HuH-7.5 (cell line): ENCODE measurements at regions not wholly inside any gene's neighbourhood (a gene's known extent, or its start where the extent isn't known, plus 50 kb on each side); places are given as distances from the start of the nearest gene placed in this dataset.

Experiments used
- DNase-seq: peaks from one replicate; pipeline ENCODE4 v3.0.0; 2011; ENCODE audit warnings: low spot score

DNA sequence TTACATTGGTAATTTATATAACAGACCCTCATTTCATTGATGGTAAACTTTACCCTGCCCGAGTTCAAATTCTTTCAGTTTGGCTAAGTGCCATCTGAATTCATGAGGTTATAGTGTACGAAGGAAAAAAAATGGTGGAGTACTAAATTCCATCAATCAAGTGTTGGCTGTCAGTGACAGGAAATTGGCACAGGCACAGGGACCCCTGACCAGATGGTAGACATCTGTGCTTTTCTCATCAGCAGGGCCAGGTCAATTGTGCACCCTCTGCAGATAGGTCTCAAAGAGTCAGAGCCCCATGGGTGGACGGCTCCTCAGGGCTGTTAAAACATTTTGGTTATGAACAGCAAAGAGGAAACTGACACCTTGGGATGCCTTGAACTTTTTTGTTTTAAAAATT is 439.2 kb downstream of the SETBP1 start:
- DNase-seq = no peak

DNA sequence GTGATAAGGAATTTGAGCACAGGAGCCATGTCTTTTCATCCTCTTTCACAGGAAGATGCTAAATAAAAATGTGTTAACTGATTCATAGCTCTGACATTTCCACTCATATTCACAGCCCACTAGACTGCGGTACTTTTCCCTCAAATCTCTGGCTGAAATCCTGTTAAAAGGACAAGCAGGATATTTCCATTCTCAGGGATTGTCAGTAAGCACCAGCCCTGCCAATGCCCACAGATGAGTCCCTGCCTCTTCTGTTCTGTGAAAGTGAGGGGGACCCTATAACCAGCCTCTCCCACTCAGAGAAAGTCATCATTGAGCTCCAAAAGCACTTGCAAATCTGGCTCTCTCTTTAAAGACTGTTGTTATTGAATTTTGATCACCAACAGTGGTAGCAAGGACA is 440.5 kb downstream of the SETBP1 start:
- DNase-seq = no peak

DNA sequence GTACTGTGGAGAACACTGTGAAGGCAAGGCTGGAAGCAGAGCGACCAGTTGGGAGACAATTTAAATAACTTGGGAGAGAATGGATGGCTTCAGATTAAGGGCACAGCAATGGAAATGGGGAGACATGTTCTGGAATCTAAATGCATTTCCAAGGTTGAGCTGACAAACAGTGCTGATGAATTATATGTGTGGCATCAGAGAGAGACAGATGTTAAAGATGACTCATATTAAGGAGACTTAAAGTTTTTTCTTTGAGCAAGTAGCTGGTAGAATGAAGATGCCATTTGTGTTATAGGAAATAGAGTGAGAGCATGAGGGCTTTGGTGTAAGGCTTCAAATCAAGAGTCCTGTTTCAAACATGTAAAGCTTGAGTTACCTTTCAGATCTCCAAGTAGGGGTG is 441.8 kb downstream of the SETBP1 start:
- DNase-seq = no peak

DNA sequence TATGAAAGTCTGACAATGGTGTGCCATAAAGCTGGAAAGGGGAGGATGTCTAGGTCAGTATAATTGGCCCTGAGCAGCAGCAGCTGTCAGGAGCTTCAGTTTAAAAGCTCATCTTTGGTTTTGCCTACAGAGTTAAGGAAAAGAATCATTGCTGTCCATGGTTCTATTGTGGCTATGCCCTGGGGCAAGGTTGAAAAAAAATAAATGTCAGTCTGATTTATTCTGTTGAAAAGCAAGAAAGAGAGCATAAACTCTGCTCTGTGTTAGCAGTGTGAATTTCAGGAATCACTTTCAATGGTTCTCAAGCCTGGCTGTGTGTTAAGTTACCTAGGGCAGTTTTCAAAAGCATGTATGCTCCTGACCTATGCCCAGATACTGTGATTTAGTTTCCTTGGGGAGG is 446.7 kb downstream of the SETBP1 start:
- no peak for DNase-seq

GRCh38 chr18:45133276-45133675 is 452.6 kb downstream of the SETBP1 start:
- DNase-seq = no peak

- DNase-seq = no peak
Observed at GRCh38 chr18:45136381-45137086, 455.8 kb downstream of the SETBP1 start.

- DNase-seq = no peak
Observed at GRCh38 chr18:45137087-45137419, 456.4 kb downstream of the SETBP1 start.

GRCh38 chr18:45139478-45139877 is 458.8 kb downstream of the SETBP1 start:
- DNase-seq = no peak

GRCh38 chr18:45142868-45143267 is 462.2 kb downstream of the SETBP1 start:
- no peak for DNase-seq

- DNase-seq = no peak
Observed at GRCh38 chr18:45149712-45150111, 465.6 kb upstream of the SLC14A2 start.

DNA sequence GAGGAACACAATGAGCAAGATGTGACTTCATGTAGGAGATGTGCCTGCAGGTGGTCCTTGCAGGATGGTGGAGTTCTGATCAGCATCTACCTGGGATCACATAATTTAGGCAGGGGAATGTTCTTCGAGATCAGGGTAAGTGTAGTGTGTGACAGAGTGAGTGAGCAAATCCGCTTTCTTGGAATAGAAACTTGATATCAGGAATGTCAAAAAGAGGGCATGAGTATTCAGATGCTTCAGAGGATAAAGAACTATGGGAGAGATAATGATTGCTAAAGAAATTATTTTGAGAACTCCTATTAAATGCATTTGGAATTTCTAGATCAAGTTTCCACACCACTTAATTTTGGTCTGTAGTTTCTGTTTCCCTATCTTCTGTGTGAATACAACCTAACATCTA is 463.6 kb upstream of the SLC14A2 start:
- no peak for DNase-seq

- no peak for DNase-seq
Observed at GRCh38 chr18:45155526-45155925, 459.8 kb upstream of the SLC14A2 start.

GRCh38 chr18:45156946-45157345 is 458.3 kb upstream of the SLC14A2 start:
- DNase-seq = no peak

GRCh38 chr18:45157576-45157975 is 457.7 kb upstream of the SLC14A2 start:
- DNase-seq = no peak

DNA sequence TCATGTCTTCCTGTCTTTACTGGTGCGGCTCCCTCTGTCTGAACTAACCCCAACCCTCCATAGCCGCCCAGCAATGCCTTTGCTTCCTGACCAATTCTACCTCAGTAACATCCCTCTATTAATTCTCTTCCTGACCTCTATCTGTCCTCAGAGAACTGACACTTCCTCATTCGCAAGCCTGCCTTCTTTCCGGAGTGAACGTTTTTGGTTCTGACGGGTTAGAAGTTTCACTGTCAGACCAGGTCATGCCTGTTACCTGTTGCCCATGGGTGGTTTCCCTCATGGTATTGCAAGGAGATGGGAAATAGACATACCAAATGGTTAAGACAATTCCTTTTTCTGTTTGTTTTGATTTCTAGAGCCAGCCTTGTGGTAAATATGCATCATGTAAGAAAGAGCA is 453.4 kb upstream of the SLC14A2 start:
- no peak for DNase-seq

- no peak for DNase-seq
Observed at GRCh38 chr18:45163871-45164270, 451.4 kb upstream of the SLC14A2 start.

GRCh38 chr18:45164551-45164950 is 450.7 kb upstream of the SLC14A2 start:
- DNase-seq = no peak

- no peak for DNase-seq
Observed at GRCh38 chr18:45165176-45165713, 450.0 kb upstream of the SLC14A2 start.

- no peak for DNase-seq
Observed at GRCh38 chr18:45165871-45166270, 449.4 kb upstream of the SLC14A2 start.

DNA sequence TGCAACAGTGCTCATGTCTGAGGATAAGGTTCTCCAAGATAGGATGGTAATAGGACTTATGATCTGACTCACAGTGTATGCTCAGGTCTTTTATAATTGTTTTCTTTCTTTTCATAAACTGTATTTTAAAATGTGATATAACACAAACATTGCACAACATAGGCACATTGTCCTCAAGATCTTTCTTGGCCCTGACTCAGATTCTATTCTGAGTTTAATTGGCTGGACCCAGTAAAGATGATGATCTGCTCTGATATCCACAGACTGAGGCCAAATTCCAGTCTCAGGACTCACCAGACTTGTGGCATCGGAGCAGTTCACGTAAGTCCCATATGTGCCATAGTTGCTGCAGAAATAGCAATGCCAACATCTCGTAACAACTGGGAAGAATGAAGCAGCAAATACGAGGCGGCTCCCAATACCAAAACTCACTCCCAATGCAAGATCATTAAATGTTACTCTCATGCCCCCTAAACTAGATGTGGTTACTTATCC is 448.9 kb upstream of the SLC14A2 start:
- no peak for DNase-seq

- no peak for DNase-seq
Observed at GRCh38 chr18:45166836-45167551, 448.3 kb upstream of the SLC14A2 start.

DNA sequence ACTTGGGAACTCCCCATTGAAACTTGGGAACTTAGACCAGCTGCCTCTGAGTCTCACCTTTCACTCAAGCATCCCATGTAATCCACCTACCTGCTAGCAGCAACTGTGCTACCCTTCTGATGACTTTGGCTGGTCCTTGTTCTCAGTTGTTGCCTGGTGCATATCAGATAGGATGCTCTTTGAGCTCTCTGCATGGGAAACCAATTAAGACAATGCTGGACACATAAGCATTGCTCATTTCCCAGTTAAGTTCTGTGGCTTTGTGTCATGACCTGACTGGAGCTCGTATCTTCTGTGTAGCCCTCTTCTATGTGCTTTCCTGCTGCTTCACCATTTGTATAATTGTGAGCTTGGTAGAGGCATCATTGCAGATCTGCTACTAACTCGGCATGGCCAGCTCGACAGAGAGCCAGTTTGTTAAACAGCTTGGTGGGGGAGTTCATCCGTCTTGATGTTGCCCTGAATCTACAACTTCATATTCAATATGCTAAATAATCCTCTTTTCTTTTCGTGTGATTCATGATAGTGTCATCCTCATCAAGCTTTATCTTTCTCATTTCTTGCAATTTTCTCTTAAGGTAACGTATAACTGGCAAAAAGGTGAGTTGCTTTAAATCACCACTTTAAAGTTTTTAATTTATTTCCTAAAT is 447.5 kb upstream of the SLC14A2 start:
- no peak for DNase-seq
